ENCODE measurements at regions not wholly inside any gene's neighbourhood (a gene's known extent, or its start where the extent isn't known, plus 50 kb on each side); places are given as distances from the start of the nearest gene placed in this dataset.
"Not testable (repeated sequence)": the region's sequence is repeated elsewhere in the genome, so short reads cannot be mapped to it uniquely, and the experiment has no call there.

- DNase-seq; H2AK9ac ChIP-seq (replicated peaks; ENCODE audit: low read depth, low read length, poor library complexity); H3K27ac ChIP-seq (ENCODE audit: insufficient read depth, low read length); H3K4ac ChIP-seq (ENCODE audit: low read depth, low read length); H3K27me3 ChIP-seq (ENCODE audit: control insufficient read depth, insufficient read depth, low read length); H3K18ac ChIP-seq (ENCODE audit: low read depth, low read length); H3K9me1 ChIP-seq (ENCODE audit: insufficient read depth, low read length); H3K4me1 ChIP-seq (ENCODE audit: control insufficient read depth, insufficient read depth, low read length); H3K4me3 ChIP-seq (ENCODE audit: insufficient read depth, low read depth, low read length); ATAC-seq (ENCODE audit: low read depth); BruUV-seq (replicated peaks); H2BK120ac ChIP-seq (ENCODE audit: low read depth, low read length); H3K9ac ChIP-seq (ENCODE audit: low read depth, low read length); H3K23ac ChIP-seq (ENCODE audit: low read depth, low read length); intact Hi-C loops (cut with micrococcal nuclease); H2BK5ac ChIP-seq (ENCODE audit: low read depth, low read length, poor library complexity, severe bottlenecking); H4K5ac ChIP-seq (ENCODE audit: low read depth, low read length); H3K9me3 ChIP-seq (ENCODE audit: control insufficient read depth, insufficient read depth, low read length); in situ Hi-C loops (cut with MboI; ENCODE audit: low sequenced_read_pairs); H2AK5ac ChIP-seq (ENCODE audit: low read depth, low read length); H3K56ac ChIP-seq (ENCODE audit: extremely low read depth, insufficient read depth, low read length); H2AFZ ChIP-seq (replicated peaks; ENCODE audit: low read length, poor library complexity); H3K4me2 ChIP-seq (ENCODE audit: low read depth, low read length); POLR2A ChIA-PET (ENCODE audit: unreplicated experiment); dilution Hi-C loops (cut with HindIII; ENCODE audit: low sequenced_read_pairs, unreplicated experiment); H3K36me3 ChIP-seq (ENCODE audit: control insufficient read depth, insufficient read depth, low read length); H2BK20ac ChIP-seq (ENCODE audit: low read depth, low read length); H4K20me1 ChIP-seq (ENCODE audit: insufficient read depth, low read length); H2BK15ac ChIP-seq (ENCODE audit: low read depth, low read length); H4K91ac ChIP-seq (ENCODE audit: insufficient read depth, low read depth, low read length); H3K79me1 ChIP-seq (ENCODE audit: low read depth in 1 of 2, low read length in 2 of 2); H3K14ac ChIP-seq (replicated peaks; ENCODE audit: low read depth, low read length); H4K8ac ChIP-seq (ENCODE audit: low read depth in 2 of 2, low read length in 2 of 2); CTCF ChIA-PET: not testable (repeated sequence)
- WGBS, 2 experiments (ENCODE audit: extremely low coverage in 2 of 2, insufficient read length in 1 of 2), result no CpG with 5 or more reads among the region's 7 CpGs
Measured at GRCh38 chr15:21068917-21069316, 202.8 kb upstream of the POTEB2 start.

GRCh38 chr15:21063512-21063911 lies 197.4 kb upstream of the POTEB2 start:
- H2BK20ac ChIP-seq (ENCODE audit: low read depth, low read length); POLR2A ChIA-PET (ENCODE audit: unreplicated experiment); H3K27me3 ChIP-seq (ENCODE audit: control insufficient read depth, insufficient read depth, low read length); H3K4me1 ChIP-seq (ENCODE audit: control insufficient read depth, insufficient read depth, low read length); H3K23ac ChIP-seq (ENCODE audit: low read depth, low read length); H3K56ac ChIP-seq (ENCODE audit: extremely low read depth, insufficient read depth, low read length); H3K4ac ChIP-seq (ENCODE audit: low read depth, low read length); H2AK5ac ChIP-seq (ENCODE audit: low read depth, low read length); H3K9me3 ChIP-seq (ENCODE audit: control insufficient read depth, insufficient read depth, low read length); dilution Hi-C loops (cut with HindIII; ENCODE audit: low sequenced_read_pairs, unreplicated experiment); H4K5ac ChIP-seq (ENCODE audit: low read depth, low read length); intact Hi-C loops (cut with micrococcal nuclease); DNase-seq; H2AK9ac ChIP-seq (replicated peaks; ENCODE audit: low read depth, low read length, poor library complexity); H3K4me3 ChIP-seq (ENCODE audit: insufficient read depth, low read depth, low read length); CTCF ChIA-PET; H3K14ac ChIP-seq (replicated peaks; ENCODE audit: low read depth, low read length); H3K27ac ChIP-seq (ENCODE audit: insufficient read depth, low read length); H3K36me3 ChIP-seq (ENCODE audit: control insufficient read depth, insufficient read depth, low read length); H2BK120ac ChIP-seq (ENCODE audit: low read depth, low read length); H3K79me1 ChIP-seq (ENCODE audit: low read depth in 1 of 2, low read length in 2 of 2); H3K9me1 ChIP-seq (ENCODE audit: insufficient read depth, low read length); H3K4me2 ChIP-seq (ENCODE audit: low read depth, low read length); H3K18ac ChIP-seq (ENCODE audit: low read depth, low read length); H2AFZ ChIP-seq (replicated peaks; ENCODE audit: low read length, poor library complexity); BruUV-seq (replicated peaks); ATAC-seq (ENCODE audit: low read depth); in situ Hi-C loops (cut with MboI; ENCODE audit: low sequenced_read_pairs); H4K91ac ChIP-seq (ENCODE audit: insufficient read depth, low read depth, low read length); H4K8ac ChIP-seq (ENCODE audit: low read depth in 2 of 2, low read length in 2 of 2); H2BK15ac ChIP-seq (ENCODE audit: low read depth, low read length); H3K9ac ChIP-seq (ENCODE audit: low read depth, low read length); H2BK5ac ChIP-seq (ENCODE audit: low read depth, low read length, poor library complexity, severe bottlenecking); H4K20me1 ChIP-seq (ENCODE audit: insufficient read depth, low read length): not testable (repeated sequence)
- WGBS, 2 experiments (ENCODE audit: extremely low coverage in 2 of 2, insufficient read length in 1 of 2), result no CpG with 5 or more reads among the region's 6 CpGs

Data from IMR-90 (cell line).